GM19372 (cell line): ENCODE measurements at regions not wholly inside any gene's neighbourhood (a gene's known extent, or its start where the extent isn't known, plus 50 kb on each side); places are given as distances from the start of the nearest gene placed in this dataset.

Experiments
- ATAC-seq: cut with Tn5 transposase; IDR thresholded peaks from one replicate; pipeline ENCODE4 v1.9.1; 2021; ENCODE audit warnings: mild to moderate bottlenecking, low read depth, moderate library complexity; ENCODE audit not compliant: unreplicated experiment

GRCh38 chr2:238979636-238980035, 131.8 kb downstream of the TWIST2 start:
- no peak for ATAC-seq

DNA sequence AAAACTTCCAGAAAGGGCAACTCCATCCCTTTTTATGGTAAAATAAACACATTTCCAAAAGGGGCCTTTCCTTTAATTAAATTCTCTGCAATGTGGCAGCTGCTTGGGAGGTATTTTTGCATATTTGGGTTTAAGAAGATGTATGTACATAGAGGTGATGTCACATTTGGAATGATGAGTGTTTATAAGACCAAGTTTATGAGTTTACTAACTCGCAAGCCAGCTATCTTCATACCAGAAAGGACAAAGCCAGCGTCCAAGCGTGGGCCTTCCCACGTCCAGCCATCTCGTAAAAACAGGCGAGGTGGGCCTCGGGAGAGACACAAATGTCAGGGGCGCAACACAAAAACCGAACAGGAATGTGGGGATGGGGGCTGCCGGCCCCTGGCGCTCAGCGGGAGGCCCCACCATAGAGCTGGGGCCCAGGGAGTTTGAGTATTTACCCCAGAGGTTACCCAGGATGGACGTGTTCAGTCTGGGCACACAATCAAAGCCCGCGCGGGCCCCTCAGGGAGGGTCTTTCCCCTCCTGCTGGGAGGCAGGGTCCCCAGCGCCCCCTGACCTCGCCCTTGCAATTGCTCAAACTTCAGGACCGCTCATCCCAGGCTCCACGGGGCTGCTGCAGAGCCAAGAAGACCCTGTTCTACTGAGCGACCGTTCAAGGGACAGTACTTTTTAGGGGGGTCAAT, 137.3 kb downstream of the TWIST2 start:
- ATAC-seq = no peak

GRCh38 chr2:238985931-238986446, 138.1 kb downstream of the TWIST2 start:
- no peak for ATAC-seq

- no peak for ATAC-seq
Observed at GRCh38 chr2:238986491-238987351, 138.8 kb downstream of the TWIST2 start.

DNA sequence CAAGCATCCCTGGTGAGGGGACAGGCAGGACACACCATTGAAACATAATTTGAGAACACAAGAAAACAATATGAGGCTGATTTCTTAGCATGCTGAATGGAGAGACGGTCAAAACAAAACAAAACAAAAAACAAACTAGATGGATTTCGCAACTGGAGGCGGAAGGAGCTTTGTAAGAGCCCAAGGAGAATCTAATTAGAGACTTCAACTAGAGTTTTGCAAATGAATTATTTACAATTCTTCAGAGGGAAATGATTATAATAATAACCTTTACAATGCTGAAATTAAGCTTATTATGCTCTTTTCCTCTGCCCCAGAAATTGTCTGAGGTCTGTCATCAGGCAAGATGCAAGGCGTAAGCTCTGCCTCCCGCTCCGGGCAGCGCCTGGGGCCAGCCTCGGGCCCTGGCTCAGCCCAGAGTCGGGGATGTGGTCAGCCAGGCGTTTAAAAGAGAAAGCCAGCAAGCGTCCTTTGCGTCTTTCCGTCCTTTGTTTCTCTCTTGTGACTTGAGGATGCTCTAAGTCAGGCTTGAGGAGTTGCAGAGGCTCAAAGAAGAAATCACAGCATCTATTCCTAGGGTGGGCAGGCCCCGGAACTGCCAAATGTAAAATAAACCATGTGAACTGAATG, 139.6 kb downstream of the TWIST2 start:
- ATAC-seq = no peak

- ATAC-seq = no peak
Observed at GRCh38 chr2:238988105-238988504, 140.2 kb downstream of the TWIST2 start.

GRCh38 chr2:238988752-238989151, 140.9 kb downstream of the TWIST2 start:
- ATAC-seq = no peak

- no peak for ATAC-seq
Observed at GRCh38 chr2:238989484-238989883, 141.6 kb downstream of the TWIST2 start.

GRCh38 chr2:238994432-238994831, 146.5 kb downstream of the TWIST2 start:
- ATAC-seq = no peak

DNA sequence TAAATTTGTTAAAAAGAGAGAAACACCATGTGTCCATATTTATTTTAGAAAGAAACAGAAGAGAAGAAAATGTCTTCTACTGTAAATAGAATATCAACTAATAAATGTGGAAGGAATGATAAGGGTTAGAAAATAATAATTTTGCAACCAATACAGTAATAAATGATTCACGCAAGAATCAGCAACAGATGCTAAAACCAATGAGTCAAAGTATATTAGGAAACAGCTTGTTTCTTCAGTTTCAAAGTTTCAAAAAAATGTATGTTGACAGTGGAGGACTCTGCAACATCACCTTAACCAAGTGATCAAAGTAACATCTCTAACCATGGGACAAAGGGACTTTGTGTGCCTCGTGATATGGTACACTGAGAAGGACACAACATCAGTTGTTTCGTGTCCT, 147.0 kb downstream of the TWIST2 start:
- ATAC-seq = no peak

DNA sequence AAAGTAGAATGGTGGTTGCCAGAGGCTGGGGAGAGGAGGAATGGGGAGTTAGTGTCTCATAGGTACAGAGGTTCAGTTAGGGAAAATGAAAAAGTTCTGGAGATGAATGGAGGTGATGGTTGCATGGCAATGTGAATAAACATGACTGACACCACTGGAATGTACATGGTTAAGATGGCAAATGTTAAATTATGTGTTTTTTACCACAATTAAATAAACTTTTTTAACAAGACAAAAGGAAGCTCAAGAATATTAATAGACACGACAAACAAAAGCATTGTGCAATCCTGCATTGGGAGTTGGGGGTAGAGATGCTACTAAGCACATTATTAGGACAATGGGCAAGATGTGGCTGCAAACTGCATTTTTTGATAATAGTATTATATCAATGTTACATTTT, 147.7 kb downstream of the TWIST2 start:
- no peak for ATAC-seq

DNA sequence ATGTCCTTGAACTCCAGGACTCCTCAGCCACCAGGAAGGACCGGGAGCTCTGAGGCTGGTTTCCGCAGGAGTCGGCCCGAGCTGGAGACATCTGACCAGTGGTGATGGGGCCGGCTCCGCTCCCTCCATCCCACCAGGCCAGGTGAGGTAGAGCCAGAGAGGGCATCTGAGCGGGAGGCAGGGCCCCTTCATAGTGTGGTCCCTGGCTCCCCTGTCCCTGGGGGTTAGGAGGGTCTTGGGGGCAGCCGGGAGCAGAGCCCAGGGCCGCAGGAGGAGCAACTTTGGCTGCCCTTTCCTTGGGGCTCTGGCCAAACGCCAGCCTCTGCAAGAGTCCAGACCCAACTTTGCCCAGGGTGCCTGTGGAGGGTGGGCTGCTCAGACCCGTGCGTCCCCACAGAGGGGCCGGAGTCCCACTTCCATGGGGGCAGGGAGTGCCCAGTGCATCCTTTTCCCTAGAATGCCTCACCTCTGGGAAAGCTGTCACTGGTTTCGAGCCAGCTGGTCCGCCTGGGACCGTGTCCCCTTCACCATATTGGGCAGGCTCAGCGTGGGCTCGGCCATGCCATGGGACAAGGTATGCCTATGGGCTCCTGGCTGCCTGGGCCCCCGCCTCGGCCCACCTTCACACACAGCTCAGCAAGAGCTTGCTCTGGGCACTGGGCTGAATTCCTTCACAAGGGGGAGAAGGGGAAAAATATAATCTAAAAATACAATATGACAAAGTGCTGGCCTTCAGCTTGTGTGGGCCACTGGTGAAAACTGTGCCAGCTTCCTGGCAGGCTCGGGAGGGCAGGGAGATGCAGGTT, 148.6 kb downstream of the TWIST2 start:
- no peak for ATAC-seq

DNA sequence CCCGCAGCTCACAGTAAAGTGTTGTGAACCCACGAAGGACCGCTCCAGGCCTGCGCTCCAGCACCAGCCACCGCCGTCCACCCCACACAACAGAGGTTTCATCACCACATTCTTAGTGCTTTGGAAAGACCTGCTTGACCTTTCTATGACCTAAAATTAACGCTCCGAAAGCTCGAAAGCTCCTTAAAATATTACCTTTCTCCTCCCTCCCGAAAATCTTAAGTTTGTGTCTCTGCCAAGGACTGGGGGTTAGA, 149.2 kb downstream of the TWIST2 start:
- ATAC-seq = no peak

DNA sequence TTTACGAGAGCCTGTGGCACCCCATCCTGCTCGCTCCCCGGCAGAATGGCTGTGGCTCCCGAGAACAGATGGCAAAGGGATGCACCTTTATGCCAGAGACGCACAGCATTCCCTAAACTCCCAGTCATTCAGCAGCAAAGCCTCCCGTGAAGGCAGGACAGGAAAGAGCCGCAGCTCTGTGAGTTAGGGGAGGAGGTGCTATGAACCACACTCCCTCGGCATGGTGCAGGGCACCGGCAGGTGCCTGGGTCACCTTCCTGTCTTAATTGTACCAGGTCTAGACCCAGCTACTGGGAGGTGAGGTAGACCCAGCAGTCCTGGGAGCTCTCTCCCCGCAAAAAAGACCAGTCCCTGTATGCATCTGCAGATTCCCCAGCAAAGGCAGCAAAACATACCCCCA, 149.8 kb downstream of the TWIST2 start:
- no peak for ATAC-seq
